PC-3 (cell line): ENCODE measurements at regions not wholly inside any gene's neighbourhood (a gene's known extent, or its start where the extent isn't known, plus 50 kb on each side); places are given as distances from the start of the nearest gene placed in this dataset.

ENCODE experiments used
- CTCF ChIP-seq: fragments of 300-600 bp; sonication (generic); conservative IDR thresholded peaks from 2 replicates; pipeline ENCODE4 v1.5.1; 2017; ENCODE audit warnings: antibody characterized with exemption, low read depth, mild to moderate bottlenecking, low read length
- EZH2 ChIP-seq: fragments of 300-600 bp; sonication (generic); IDR thresholded peaks from one replicate; pipeline ENCODE4 v1.6.1; 2017; ENCODE audit warnings: antibody characterized with exemption, mild to moderate bottlenecking, low read length; ENCODE audit not compliant: unreplicated experiment

GRCh38 chr1:112855152-112855828, 100.7 kb downstream of the SLC16A1 start:
- TF ChIP-seq EZH2 (no peak), CTCF (no peak)
